ENCODE measurements at regions not wholly inside any gene's neighbourhood (a gene's known extent, or its start where the extent isn't known, plus 50 kb on each side); places are given as distances from the start of the nearest gene placed in this dataset.
"Not testable (repeated sequence)": the region's sequence is repeated elsewhere in the genome, so short reads cannot be mapped to it uniquely, and the experiment has no call there.

GRCh38 chr3:145197821-145198220, 963.2 kb downstream of the PLOD2 start:
- no peak overlapping the region for H3K27ac ChIP-seq (ENCODE audit: low read length)
- no peaks in the 10 kb centered on the region for H3K27me3 ChIP-seq (ENCODE audit: control insufficient read depth, insufficient read depth, low read length)
- no peak overlapping the region for H3K4me3 ChIP-seq (ENCODE audit: low read length)
- H3K4me1 ChIP-seq (ENCODE audit: control insufficient read depth, insufficient read depth, low read length): no peaks in the 10 kb centered on the region
- DNase-seq: no peak
- H3K36me3 ChIP-seq (ENCODE audit: control insufficient read depth, insufficient read depth, low read length): no peaks in the 10 kb centered on the region
- WGBS (ENCODE audit: insufficient coverage, low lambda C conversion rate): no CpG with 5 or more reads among the region's 1 CpG
- H3K9me3 ChIP-seq (ENCODE audit: control insufficient read depth, low read depth, low read length): no peaks in the 10 kb centered on the region

DNA sequence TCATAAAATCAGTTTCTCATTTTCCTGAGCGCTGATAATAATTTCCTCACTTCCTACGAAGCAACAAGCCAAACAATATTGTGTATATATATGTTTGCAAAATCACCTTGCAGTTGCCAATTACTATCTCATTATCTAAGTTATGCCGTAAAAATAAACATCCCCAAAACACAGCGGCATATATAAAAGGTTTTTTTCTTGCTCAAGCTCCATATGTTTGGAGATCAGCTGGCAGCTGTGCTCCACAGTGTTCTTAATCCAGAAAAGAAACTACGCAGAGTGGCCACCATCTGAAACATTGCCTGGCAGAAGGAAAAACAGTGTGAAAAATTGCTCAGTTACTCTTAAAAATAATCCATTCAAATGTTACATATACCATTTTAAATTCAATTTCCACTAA, 951.4 kb downstream of the PLOD2 start:
- Histone ChIP-seq H3K27ac (ENCODE audit: low read length) (no peak overlapping the region), H3K36me3 (ENCODE audit: control insufficient read depth, insufficient read depth, low read length) (no peaks in the 10 kb centered on the region), H3K9me3 (ENCODE audit: control insufficient read depth, low read depth, low read length) (no peaks in the 10 kb centered on the region), H3K27me3 (ENCODE audit: control insufficient read depth, insufficient read depth, low read length) (no peaks in the 10 kb centered on the region), H3K4me1 (ENCODE audit: control insufficient read depth, insufficient read depth, low read length) (no peaks in the 10 kb centered on the region), H3K4me3 (ENCODE audit: low read length) (no peak overlapping the region)
- DNase-seq: no peak
- no CpG with 5 or more reads among the region's 5 CpGs for WGBS (ENCODE audit: insufficient coverage, low lambda C conversion rate)

GRCh38 chr3:145219355-145220235, 941.4 kb downstream of the PLOD2 start:
- WGBS (ENCODE audit: insufficient coverage, low lambda C conversion rate): 50% methylated on average over 1 of the region's 5 CpGs
- H3K36me3 ChIP-seq (ENCODE audit: control insufficient read depth, insufficient read depth, low read length): no peaks in the 10 kb centered on the region
- no peak for DNase-seq
- H3K9me3 ChIP-seq (ENCODE audit: control insufficient read depth, low read depth, low read length): no peaks in the 10 kb centered on the region
- no peaks in the 10 kb centered on the region for H3K27me3 ChIP-seq (ENCODE audit: control insufficient read depth, insufficient read depth, low read length)
- no peak overlapping the region for H3K4me3 ChIP-seq (ENCODE audit: low read length)
- H3K27ac ChIP-seq (ENCODE audit: low read length): no peak overlapping the region
- H3K4me1 ChIP-seq (ENCODE audit: control insufficient read depth, insufficient read depth, low read length): no peaks in the 10 kb centered on the region

DNA sequence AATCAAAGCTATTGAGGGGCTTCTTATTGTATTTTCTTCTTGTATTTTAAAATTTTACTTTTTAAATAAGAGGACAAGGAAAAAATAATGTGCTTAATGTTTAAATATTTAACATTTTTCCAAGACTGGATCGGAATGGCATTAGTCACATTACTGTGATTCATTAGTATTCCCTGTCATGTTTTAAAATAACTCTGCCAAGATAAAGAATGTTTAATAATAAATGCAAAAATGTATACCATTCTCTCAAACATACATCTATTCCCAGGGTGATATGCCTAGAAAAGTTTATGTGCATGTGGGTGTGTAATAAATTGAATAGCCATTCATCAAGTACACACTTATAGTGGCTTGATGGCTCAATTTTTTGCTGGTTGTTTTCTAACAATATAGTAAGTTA, 936.1 kb downstream of the PLOD2 start:
- Histone ChIP-seq H3K27ac (ENCODE audit: low read length) (no peak overlapping the region), H3K4me3 (ENCODE audit: low read length) (no peak overlapping the region), H3K27me3 (ENCODE audit: control insufficient read depth, insufficient read depth, low read length) (no peaks in the 10 kb centered on the region), H3K4me1 (ENCODE audit: control insufficient read depth, insufficient read depth, low read length) (no peaks in the 10 kb centered on the region), H3K36me3 (ENCODE audit: control insufficient read depth, insufficient read depth, low read length) (no peaks in the 10 kb centered on the region), H3K9me3 (ENCODE audit: control insufficient read depth, low read depth, low read length) (no peaks in the 10 kb centered on the region)
- 88% methylated on average over 1 of the region's 1 CpG for WGBS (ENCODE audit: insufficient coverage, low lambda C conversion rate)
- no peak for DNase-seq

DNA sequence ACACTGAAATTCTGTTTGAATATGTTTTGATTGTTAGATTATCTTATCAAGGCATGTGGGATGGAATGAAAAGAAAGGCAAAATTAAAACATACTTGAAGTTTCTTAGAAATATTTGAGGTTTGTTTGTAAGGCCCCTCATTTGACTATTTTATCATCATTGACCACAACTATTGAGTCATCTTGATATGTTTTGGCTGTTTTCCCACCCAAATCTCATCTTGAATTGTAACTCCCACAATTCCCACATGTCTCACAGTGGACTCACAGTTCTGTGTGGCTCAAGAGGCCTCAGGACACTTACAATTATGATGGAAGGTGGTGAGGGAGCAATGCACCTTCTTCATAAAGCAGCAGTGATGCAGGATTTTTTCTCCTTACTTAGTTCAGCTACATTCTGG, 917.1 kb downstream of the PLOD2 start:
- H3K36me3 ChIP-seq (ENCODE audit: control insufficient read depth, insufficient read depth, low read length): no peaks in the 10 kb centered on the region
- H3K27me3 ChIP-seq (ENCODE audit: control insufficient read depth, insufficient read depth, low read length): no peaks in the 10 kb centered on the region
- H3K9me3 ChIP-seq (ENCODE audit: control insufficient read depth, low read depth, low read length): no peaks in the 10 kb centered on the region
- no peak overlapping the region for H3K4me3 ChIP-seq (ENCODE audit: low read length)
- DNase-seq: no peak
- no peaks in the 10 kb centered on the region for H3K4me1 ChIP-seq (ENCODE audit: control insufficient read depth, insufficient read depth, low read length)
- H3K27ac ChIP-seq (ENCODE audit: low read length): no peak overlapping the region

- WGBS (ENCODE audit: insufficient coverage, low lambda C conversion rate): no CpG with 5 or more reads among the region's 1 CpG
Observed at GRCh38 chr3:145244327-145244726, 916.7 kb downstream of the PLOD2 start.

DNA sequence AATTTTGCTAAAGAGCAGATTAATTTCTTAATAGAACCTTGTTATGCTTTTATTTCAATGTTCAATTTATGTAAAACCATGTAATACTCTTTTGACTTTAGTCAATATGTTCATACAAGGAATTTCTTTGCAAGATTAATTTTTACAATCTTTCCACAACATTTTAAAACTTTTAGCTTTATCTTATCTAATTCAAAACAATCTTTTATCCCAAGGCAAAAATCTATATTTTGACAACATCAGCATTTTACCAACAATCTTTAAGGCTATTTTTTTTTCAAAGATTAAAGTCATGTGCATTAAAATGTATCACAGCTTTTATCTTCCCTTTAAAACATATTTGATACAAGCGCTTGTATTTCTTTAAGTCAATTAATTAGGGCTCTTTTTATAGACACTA, 914.7 kb downstream of the PLOD2 start:
- Histone ChIP-seq H3K9me3 (ENCODE audit: control insufficient read depth, low read depth, low read length) (no peaks in the 10 kb centered on the region), H3K36me3 (ENCODE audit: control insufficient read depth, insufficient read depth, low read length) (no peaks in the 10 kb centered on the region), H3K4me1 (ENCODE audit: control insufficient read depth, insufficient read depth, low read length) (no peaks in the 10 kb centered on the region), H3K27me3 (ENCODE audit: control insufficient read depth, insufficient read depth, low read length) (no peaks in the 10 kb centered on the region), H3K27ac (ENCODE audit: low read length) (no peak overlapping the region), H3K4me3 (ENCODE audit: low read length) (no peak overlapping the region)
- no peak for DNase-seq
- WGBS (ENCODE audit: insufficient coverage, low lambda C conversion rate): 100% methylated on average over 1 of the region's 1 CpG

More at GRCh38 chr3:145244327-145244726, 916.7 kb downstream of the PLOD2 start:
- H3K36me3 ChIP-seq (ENCODE audit: control insufficient read depth, insufficient read depth, low read length): no peaks in the 10 kb centered on the region
- no peaks in the 10 kb centered on the region for H3K9me3 ChIP-seq (ENCODE audit: control insufficient read depth, low read depth, low read length)
- no peaks in the 10 kb centered on the region for H3K4me1 ChIP-seq (ENCODE audit: control insufficient read depth, insufficient read depth, low read length)
- no peak for DNase-seq
- no peaks in the 10 kb centered on the region for H3K27me3 ChIP-seq (ENCODE audit: control insufficient read depth, insufficient read depth, low read length)
- no peak overlapping the region for H3K27ac ChIP-seq (ENCODE audit: low read length)
- H3K4me3 ChIP-seq (ENCODE audit: low read length): no peak overlapping the region

DNA sequence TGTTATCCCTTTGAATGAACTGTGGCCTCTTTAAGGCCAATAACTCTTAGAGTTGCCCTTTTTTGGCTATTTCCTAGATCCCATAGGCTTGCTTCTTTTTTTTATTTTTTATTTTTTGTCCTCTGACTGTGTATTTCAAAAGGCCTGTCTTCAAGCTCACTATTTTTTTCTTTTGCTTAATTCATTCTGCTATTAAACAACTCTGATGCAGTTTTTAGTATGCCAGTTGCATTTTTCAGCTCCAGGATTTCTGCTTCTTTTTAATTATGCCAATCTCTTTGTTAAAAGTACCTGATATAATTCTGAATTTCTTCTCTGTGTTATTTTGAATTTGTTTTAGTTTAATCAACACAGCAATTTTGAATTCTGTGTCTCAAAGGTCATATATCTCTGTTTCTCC, 912.1 kb downstream of the PLOD2 start:
- no peak overlapping the region for H3K27ac ChIP-seq (ENCODE audit: low read length)
- no peaks in the 10 kb centered on the region for H3K9me3 ChIP-seq (ENCODE audit: control insufficient read depth, low read depth, low read length)
- H3K36me3 ChIP-seq (ENCODE audit: control insufficient read depth, insufficient read depth, low read length): no peaks in the 10 kb centered on the region
- no peak for DNase-seq
- H3K4me3 ChIP-seq (ENCODE audit: low read length): no peak overlapping the region
- no peaks in the 10 kb centered on the region for H3K27me3 ChIP-seq (ENCODE audit: control insufficient read depth, insufficient read depth, low read length)
- no peaks in the 10 kb centered on the region for H3K4me1 ChIP-seq (ENCODE audit: control insufficient read depth, insufficient read depth, low read length)

- H3K4me3 ChIP-seq (ENCODE audit: low read length): no peak overlapping the region
- no peak for DNase-seq
- no peak overlapping the region for H3K27ac ChIP-seq (ENCODE audit: low read length)
- H3K27me3 ChIP-seq (ENCODE audit: control insufficient read depth, insufficient read depth, low read length): no peaks in the 10 kb centered on the region
- 67% methylated on average over 1 of the region's 1 CpG for WGBS (ENCODE audit: insufficient coverage, low lambda C conversion rate)
- H3K9me3 ChIP-seq (ENCODE audit: control insufficient read depth, low read depth, low read length): no peaks in the 10 kb centered on the region
- no peaks in the 10 kb centered on the region for H3K36me3 ChIP-seq (ENCODE audit: control insufficient read depth, insufficient read depth, low read length)
- no peaks in the 10 kb centered on the region for H3K4me1 ChIP-seq (ENCODE audit: control insufficient read depth, insufficient read depth, low read length)
Observed at GRCh38 chr3:145251311-145251710, 909.7 kb downstream of the PLOD2 start.

DNA sequence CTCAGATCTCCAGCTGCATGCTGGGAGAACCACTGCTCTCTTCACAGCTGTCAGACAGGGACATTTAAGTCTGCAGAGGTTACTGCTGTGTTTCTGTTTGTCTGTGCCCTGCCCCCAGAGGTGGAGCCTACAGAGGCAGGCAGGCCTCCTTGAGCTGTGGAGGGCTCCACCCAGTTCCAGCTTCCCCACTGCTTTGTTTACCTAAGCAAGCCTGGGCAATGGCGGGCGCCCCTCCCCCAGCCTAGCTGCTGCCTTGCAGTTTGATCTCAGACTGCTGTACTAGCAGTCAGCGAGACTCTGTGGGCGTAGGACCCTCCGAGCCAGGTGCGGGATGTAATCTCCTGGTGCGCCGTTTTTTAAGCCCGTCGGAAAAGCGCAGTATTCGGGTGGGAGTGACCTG, 903.0 kb downstream of the PLOD2 start:
- not testable (repeated sequence) for H3K36me3 ChIP-seq (ENCODE audit: control insufficient read depth, insufficient read depth, low read length); H3K27ac ChIP-seq (ENCODE audit: low read length); H3K27me3 ChIP-seq (ENCODE audit: control insufficient read depth, insufficient read depth, low read length); H3K4me1 ChIP-seq (ENCODE audit: control insufficient read depth, insufficient read depth, low read length); H3K4me3 ChIP-seq (ENCODE audit: low read length); H3K9me3 ChIP-seq (ENCODE audit: control insufficient read depth, low read depth, low read length); DNase-seq
- no CpG with 5 or more reads among the region's 12 CpGs for WGBS (ENCODE audit: insufficient coverage, low lambda C conversion rate)

GRCh38 chr3:145259166-145259880, 901.7 kb downstream of the PLOD2 start:
- WGBS (ENCODE audit: insufficient coverage, low lambda C conversion rate): 86% methylated on average over 1 of the region's 3 CpGs
- Histone ChIP-seq H3K4me1 (ENCODE audit: control insufficient read depth, insufficient read depth, low read length) (no peaks in the 10 kb centered on the region), H3K4me3 (ENCODE audit: low read length) (no peak overlapping the region), H3K27me3 (ENCODE audit: control insufficient read depth, insufficient read depth, low read length) (no peaks in the 10 kb centered on the region), H3K36me3 (ENCODE audit: control insufficient read depth, insufficient read depth, low read length) (no peaks in the 10 kb centered on the region), H3K27ac (ENCODE audit: low read length) (no peak overlapping the region), H3K9me3 (ENCODE audit: control insufficient read depth, low read depth, low read length) (no peaks in the 10 kb centered on the region)
- DNase-seq: no peak

Data from large intestine (tissue), 3 donors.